Gastrocnemius medialis (tissue), 4 donors: ENCODE measurements at regions not wholly inside any gene's neighbourhood (a gene's known extent, or its start where the extent isn't known, plus 50 kb on each side); places are given as distances from the start of the nearest gene placed in this dataset.
"Not testable (repeated sequence)": the region's sequence is repeated elsewhere in the genome, so short reads cannot be mapped to it uniquely, and the experiment has no call there.

ENCODE experiments used
- ATAC-seq, 2 donors: fragments of 150-250 bp; one replicate each; pipeline ENCODE4 v1.9.1; 2016
- DNase-seq, 2 donors: peaks; one replicate each; pipeline ENCODE4 v3.0.0-alpha.2; 2019
- H3K27ac ChIP-seq, 4 donors: fragments of 200-600 bp; sonication (generic); 1 replicate in 1 of 4; 2 replicates in 3 of 4; pipeline ENCODE4 v1.5.1; 2016 to 2018; ENCODE audit warnings: mild to moderate bottlenecking in 2 of 4, moderate library complexity in 1 of 4
- H3K27me3 ChIP-seq, 3 donors: fragments of 200-600 bp; sonication (generic) in 2 of 3; 1 replicate in 1 of 3; 2 replicates in 2 of 3; pipeline versions ENCODE4 v1.5.1 to v1.6.0; 2016 to 2019; ENCODE audit warnings: mild to moderate bottlenecking in 1 of 3, moderate library complexity in 1 of 3
- H3K36me3 ChIP-seq, 2 donors: fragments of 200-600 bp; sonication (generic) in 1 of 2; one replicate each; pipeline ENCODE4 v1.5.1; 2017 to 2018
- H3K4me1 ChIP-seq, 2 donors: fragments of 200-600 bp; sonication (generic) in 1 of 2; one replicate each; pipeline ENCODE4 v1.5.1; 2016 to 2017; ENCODE audit warnings: mild to moderate bottlenecking in 2 of 2
- H3K4me3 ChIP-seq, 4 donors: fragments of 200-600 bp; sonication (generic) in 3 of 4; 1 replicate in 1 of 4; 2 replicates in 3 of 4; pipeline ENCODE4 v1.5.1; 2016 to 2019; ENCODE audit warnings: mild to moderate bottlenecking in 2 of 4
- H3K9me3 ChIP-seq, 3 donors: fragments of 200-600 bp; sonication (generic) in 2 of 3; 1 replicate in 1 of 3; 2 replicates in 2 of 3; pipeline ENCODE4 v1.5.1; 2016 to 2019
- in situ Hi-C, 4 donors: fragments of 200-750 bp; cut with MboI; loops; one replicate each; pipeline versions ENCODE4 v1.15.0 to v1.8.0; 2017; ENCODE audit warnings: low sequenced_read_pairs in 4 of 4
- intact Hi-C: fragments of 100-400 bp; cut with DNase I; formaldehyde crosslinking; loops from one replicate; pipeline ENCODE4 v1.15.1; 2023; ENCODE audit warnings: low total_unique reads

DNA sequence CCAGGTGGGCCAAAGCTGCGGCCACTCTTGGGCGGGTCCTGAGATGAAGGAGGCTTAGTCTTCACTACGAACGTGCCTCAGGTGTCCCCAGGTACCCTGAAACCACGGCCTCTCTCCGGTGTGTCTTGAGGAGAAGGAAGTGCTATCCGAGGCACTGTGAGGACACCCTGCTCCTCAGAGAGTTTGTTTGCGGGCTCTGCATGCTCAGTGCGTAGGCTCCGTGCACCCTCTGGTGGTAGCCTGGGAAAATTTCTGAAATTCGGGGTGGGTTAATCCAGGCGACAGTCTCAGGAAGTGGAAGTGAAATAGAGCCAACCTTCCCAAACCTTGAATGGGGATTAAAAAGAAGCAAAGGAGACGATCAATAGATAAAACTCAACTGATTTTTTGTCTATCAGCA, 150.5 kb downstream of the CDY2B start:
- ATAC-seq, H3K36me3 ChIP-seq, H3K27me3 ChIP-seq, H3K4me3 ChIP-seq, DNase-seq, in situ Hi-C loops, intact Hi-C loops, H3K27ac ChIP-seq, H3K9me3 ChIP-seq, H3K4me1 ChIP-seq: not testable (repeated sequence)

DNA sequence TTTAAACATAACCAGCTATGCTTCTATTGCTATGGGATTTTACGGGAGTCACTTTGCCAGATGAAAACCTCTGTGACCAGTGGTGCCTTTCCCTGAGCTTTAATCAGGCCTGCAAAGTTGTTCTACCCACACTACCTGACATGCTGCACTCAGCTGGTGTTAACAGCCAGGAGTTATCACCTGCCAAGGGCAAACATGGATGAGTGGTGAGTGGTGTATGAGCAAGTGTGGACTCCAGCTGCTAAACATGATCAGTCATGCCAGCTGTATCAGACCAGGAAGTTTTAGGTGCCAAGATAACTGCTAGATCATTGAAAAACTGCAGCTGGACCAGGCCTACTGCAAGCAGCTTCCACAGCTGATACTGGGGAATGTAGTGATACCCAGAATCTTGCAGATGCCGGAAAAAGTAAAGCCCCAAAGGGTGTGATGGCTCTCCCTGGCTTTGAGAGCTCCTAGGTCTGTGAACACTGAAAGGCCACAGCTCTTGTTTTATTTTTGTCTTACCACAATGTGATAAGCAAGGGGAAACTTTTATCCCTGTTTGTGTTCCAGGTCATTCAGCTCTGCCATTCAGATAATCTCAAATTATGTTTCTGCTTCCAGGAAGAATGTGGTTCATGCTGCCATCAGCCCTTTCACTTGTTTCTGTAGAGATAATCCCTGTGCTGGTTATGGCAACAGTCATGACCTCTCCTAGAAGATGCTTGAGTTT, 163.5 kb downstream of the CDY2B start:
- H3K27ac ChIP-seq, H3K36me3 ChIP-seq, in situ Hi-C loops, ATAC-seq, DNase-seq, H3K9me3 ChIP-seq, H3K4me1 ChIP-seq, H3K4me3 ChIP-seq, intact Hi-C loops, H3K27me3 ChIP-seq: not testable (repeated sequence)

DNA sequence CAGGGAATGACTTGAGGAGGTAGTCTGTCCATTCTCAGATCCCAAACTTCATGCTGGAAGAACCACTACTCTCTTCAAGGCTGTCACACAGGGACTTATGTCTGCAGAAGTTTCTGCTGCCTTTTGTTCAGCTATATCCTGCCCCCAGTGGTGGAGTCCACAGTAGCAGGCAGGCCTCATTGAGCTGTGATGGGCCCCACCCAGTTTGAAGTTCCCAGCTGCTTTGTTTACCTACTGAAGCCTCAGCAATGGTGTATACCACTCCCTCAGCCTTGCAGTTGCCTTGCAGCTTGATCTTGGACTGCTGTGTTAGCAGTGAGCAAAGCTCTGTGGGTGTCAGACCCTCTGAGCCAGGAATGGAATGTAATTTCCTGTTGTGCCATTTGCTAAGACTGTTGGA, 212.0 kb downstream of the CDY2B start:
- intact Hi-C loops, H3K27me3 ChIP-seq, H3K4me3 ChIP-seq, H3K4me1 ChIP-seq, ATAC-seq, H3K9me3 ChIP-seq, in situ Hi-C loops, DNase-seq, H3K36me3 ChIP-seq, H3K27ac ChIP-seq: not testable (repeated sequence)

DNA sequence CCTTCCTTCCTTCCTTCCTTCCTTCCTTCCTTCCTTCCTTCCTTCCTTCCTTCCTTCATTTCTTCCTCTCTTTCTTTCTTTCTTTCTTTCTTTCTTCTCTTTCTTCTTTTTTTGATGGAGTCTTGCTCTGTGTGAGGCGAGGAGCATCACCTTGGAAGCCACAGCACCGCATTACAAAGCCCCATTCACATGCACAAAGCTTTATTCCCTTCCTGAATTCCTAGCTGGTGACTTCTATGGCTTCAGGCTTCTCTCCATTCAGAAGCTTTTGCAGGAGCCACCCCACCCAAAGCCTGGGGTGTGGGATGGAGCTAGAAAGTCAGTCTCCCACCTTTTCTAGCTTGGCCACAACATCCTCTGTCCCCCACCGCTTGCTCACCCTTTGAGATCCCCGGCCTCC, 237.0 kb downstream of the CDY2B start:
- H3K27ac ChIP-seq, H3K4me3 ChIP-seq, ATAC-seq, H3K9me3 ChIP-seq, DNase-seq, H3K4me1 ChIP-seq, H3K36me3 ChIP-seq, intact Hi-C loops, in situ Hi-C loops, H3K27me3 ChIP-seq: not testable (repeated sequence)

DNA sequence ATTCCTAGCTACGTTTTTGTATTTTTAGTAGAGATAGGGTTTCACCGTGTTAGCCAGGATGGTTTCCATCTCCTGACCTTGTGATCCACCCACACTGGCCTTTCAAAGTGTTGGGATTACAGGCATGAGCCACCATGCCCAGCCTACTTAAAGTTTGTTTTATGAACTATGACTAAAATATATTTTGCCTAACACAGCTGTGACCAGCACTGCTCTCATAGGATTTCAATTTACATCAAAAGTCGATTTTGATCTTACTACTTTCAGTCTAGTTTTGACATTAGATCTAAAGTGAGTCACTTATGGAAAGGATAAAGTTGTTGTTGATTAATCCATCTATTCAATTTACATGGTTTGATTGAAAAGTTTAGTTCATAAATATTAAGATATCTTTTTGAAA, 245.5 kb downstream of the CDY2B start:
- DNase-seq, H3K9me3 ChIP-seq, in situ Hi-C loops, intact Hi-C loops, H3K27me3 ChIP-seq, H3K27ac ChIP-seq, H3K4me1 ChIP-seq, H3K4me3 ChIP-seq, ATAC-seq, H3K36me3 ChIP-seq: not testable (repeated sequence)

DNA sequence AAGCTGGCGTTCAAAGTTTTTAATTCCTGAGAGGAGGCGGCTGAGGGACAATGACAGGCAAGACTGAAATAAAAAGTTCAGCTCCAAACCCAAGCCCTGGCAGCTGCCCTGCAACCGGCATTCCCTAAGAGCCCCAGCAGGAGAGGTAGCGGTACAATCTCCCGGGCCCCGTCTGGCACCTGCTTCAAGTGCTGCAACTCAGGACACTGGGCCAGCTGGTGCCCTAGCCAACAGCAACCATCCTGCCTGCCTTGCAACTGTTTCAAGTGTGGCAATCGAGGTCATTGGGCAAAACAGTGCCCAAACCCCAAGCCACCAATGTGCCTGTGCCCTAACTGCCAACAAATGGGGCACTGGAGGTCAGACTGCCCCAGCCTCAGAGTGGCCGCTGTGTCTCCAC, 268.8 kb downstream of the CDY2B start:
- ATAC-seq, in situ Hi-C loops, H3K27ac ChIP-seq, H3K4me3 ChIP-seq, H3K27me3 ChIP-seq, H3K4me1 ChIP-seq, H3K9me3 ChIP-seq, H3K36me3 ChIP-seq, intact Hi-C loops, DNase-seq: not testable (repeated sequence)

DNA sequence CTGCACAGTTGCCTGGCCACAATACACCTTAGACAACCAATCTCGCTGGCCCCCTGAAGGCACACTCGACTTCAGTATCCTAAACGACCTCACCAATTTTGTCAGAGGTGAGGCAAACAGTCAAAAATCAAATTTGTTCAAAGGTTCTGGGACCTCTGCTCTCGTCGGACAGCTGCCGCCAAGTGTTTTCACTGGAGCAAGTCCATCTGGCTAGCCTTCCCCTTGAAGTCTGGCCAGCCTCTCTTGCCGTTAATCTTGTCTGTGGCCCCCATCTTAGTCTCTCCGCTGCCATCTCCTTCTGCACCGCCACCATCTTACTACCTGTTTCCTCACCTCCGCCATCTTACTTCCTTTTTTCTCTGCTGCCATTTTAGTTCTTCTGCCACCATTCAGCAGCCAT, 269.4 kb downstream of the CDY2B start:
- H3K27me3 ChIP-seq, H3K4me1 ChIP-seq, in situ Hi-C loops, H3K36me3 ChIP-seq, H3K9me3 ChIP-seq, H3K27ac ChIP-seq, intact Hi-C loops, H3K4me3 ChIP-seq, DNase-seq, ATAC-seq: not testable (repeated sequence)

DNA sequence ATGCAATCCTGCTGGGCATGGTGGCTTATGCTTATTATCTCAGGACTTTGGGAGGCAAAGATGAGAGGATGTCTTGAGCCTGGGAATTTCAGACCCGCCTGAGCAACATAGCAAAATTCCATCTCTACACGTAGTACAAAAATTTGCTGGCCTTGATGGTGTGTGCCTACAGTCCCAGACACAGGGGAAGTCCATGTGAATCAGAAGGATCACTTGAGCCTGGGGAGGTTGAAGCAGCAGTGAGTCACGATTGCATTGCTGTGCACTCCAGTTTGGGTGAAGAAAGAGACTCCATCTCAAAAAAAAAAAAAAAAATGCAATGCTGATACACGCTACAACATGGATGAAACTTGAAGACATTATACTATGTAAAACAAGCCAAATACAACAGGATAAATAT, 272.9 kb downstream of the CDY2B start:
- H3K27me3 ChIP-seq, H3K36me3 ChIP-seq, H3K27ac ChIP-seq, ATAC-seq, DNase-seq, H3K9me3 ChIP-seq, in situ Hi-C loops, H3K4me1 ChIP-seq, intact Hi-C loops, H3K4me3 ChIP-seq: not testable (repeated sequence)

DNA sequence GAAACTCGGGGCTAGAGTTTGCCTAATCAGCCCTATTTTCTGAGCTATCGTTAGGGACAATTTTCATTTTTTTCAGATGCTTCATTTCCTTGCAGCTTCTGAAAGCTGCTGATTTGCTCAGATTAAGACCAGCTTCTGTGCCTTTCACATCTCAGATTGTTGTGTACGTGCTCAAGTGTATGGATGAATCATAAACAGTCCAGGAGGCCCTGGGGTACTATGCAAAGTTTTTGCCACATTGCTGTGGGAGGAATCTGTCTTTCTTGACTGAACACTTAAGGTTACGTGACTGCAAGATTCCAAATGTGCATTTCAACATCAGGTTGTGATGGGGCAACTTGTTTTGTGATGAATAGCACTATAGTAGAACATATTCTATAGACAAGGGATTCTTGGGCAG, 280.8 kb downstream of the CDY2B start:
- H3K36me3 ChIP-seq, H3K27me3 ChIP-seq, intact Hi-C loops, DNase-seq, H3K4me1 ChIP-seq, ATAC-seq, H3K27ac ChIP-seq, in situ Hi-C loops, H3K9me3 ChIP-seq, H3K4me3 ChIP-seq: not testable (repeated sequence)

DNA sequence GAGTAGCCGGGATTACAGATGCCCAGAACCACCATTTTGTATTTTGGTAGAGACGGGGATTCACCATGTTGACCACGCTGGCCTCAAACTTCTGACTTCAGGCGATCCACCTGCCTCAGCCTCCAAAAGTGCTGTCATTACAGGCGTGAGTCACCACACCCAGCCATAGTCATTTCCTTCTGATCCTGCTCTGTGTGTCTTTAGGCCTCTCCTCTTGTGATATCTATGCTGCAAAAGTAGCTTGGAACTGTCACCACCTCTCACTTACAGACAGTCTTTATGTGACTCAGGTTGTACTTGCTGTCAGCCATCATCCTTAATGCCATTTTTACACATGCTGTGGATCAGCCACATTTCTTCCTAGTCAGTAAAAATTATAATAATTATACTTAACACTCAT, 286.3 kb downstream of the CDY2B start:
- H3K4me1 ChIP-seq, intact Hi-C loops, H3K9me3 ChIP-seq, H3K4me3 ChIP-seq, DNase-seq, H3K27ac ChIP-seq, ATAC-seq, in situ Hi-C loops, H3K36me3 ChIP-seq, H3K27me3 ChIP-seq: not testable (repeated sequence)

DNA sequence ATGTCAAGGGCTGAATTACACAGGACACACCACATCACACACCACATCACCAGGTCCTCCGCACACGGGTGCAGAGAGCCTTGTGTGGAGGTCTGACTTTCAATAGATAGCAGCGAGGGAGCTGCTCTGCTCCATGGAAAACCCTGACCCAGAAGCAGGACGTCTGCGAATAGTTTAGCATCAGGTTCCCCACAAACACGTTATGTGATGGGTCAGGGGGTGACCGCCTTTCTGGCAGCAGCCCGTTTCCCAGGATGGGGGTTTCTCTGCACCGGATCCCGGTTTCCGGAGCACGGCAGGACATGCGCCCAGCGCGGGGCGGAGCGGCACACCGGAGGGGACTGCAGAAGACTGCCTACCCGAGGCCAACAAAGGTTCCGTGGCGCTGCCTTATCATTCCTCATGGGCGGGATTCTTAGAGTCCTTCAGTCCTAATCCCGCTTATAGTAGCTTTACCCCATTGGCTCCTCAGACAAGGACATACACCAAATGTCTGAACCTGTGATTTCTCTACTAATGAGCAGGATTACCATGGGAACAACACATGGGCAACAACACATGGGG, 300.0 kb downstream of the CDY2B start:
- in situ Hi-C loops, H3K36me3 ChIP-seq, H3K4me1 ChIP-seq, H3K27me3 ChIP-seq, ATAC-seq, H3K27ac ChIP-seq, intact Hi-C loops, H3K4me3 ChIP-seq, DNase-seq, H3K9me3 ChIP-seq: not testable (repeated sequence)

DNA sequence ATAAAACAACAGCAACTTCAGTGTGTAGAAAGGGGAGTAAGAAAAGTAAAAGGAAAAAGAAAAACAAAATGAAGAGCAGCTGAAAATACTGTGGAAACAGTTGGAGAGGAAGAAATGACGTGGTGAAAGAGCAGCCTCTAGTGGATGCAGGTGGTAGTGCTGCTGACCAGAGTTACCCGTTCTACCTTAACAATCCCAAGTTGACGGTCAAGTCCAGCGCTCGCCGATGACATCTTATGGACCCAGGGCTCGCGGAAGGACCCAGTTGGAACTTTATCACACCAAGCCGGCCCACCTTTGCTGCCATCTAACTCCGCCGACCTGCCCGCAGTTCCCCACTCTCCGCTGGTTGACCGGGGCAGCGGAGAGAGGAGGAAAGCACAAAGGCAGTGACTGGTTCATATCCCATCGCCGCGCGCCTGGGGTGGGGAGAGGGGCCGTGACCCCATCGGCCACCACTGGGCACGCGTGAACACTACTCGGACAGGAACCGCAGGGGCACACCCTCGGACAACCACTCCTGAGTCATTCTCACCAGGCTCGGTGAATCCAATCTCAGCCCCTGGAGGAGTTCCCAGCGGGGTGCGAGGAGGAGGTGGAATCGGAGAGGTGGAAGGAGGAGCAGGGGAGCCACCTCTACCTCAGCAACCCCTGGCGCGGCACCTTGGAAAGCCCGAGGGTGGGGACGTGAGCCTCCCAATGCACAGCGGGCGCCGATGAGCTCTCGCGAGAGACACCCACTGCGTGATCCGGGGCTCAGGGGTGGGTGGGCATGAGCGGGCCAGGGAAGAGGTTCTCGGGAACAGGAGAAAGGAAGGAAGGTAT, 300.7 kb downstream of the CDY2B start:
- H3K27me3 ChIP-seq, H3K4me3 ChIP-seq, intact Hi-C loops, H3K27ac ChIP-seq, DNase-seq, ATAC-seq, H3K36me3 ChIP-seq, in situ Hi-C loops, H3K9me3 ChIP-seq, H3K4me1 ChIP-seq: not testable (repeated sequence)
